ENCODE measurements at regions not wholly inside any gene's neighbourhood (a gene's known extent, or its start where the extent isn't known, plus 50 kb on each side); places are given as distances from the start of the nearest gene placed in this dataset.
"Not testable (repeated sequence)": the region's sequence is repeated elsewhere in the genome, so short reads cannot be mapped to it uniquely, and the experiment has no call there.

DNA sequence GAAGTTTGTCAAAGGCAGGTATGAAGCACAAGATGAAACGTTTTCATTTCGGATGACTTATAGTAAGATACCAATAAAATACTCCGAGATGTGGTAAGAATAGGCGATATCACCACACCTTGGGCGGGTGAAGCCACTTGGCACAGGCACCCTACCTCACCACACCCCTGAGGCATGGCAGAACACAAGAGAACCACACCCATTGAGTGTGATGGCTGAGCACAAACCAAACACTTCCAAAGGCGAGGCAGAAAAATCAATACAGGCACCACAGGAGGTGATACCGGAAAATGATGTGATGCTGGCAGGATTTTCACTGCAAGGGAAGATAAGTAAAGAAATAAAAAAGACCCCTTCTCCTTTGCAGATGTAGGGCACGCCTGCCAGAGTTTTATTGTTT is 332.9 kb upstream of the PRDM1 start:
- DNase-seq: no peak

DNA sequence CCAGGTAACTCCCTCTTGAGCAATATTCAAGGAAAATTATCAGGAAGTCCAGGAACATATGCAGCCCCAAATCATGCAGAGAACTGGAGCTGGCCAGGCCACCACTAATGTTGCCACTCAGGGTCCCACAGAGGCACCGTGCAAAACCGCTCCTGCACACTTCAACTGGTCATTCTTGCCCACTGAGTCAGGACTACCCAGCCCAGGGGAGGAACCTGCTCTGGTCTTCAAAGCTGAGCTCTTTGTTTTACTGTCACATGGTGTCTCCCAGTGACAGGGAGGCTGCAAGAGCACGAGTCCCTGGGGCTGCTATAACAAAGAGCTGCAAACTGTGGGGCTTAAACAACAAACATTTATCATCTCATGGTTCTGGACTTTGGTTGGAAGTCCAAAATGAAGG is 336.0 kb upstream of the PRDM1 start:
- no peak for DNase-seq

DNA sequence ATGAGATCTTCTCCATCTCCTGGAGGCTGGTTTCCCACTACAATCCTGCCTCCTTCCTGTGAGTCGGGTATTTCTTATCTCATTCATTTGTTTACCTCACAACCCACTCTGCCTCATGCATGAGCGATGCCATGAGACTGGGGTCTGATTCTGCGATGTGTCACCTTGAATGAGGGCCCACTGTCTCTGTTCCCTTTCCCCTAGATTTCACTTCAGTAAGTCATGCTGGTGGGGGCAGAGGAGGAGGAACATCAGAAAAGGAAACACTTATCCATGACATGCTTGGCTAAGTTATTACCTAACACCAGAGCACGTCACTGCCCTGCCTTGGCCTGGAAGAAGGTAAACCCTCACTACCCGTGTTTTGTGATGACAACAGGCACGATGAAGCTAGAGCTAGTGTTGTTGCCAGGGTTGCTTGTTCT is 337.4 kb upstream of the PRDM1 start:
- DNase-seq: no peak

DNA sequence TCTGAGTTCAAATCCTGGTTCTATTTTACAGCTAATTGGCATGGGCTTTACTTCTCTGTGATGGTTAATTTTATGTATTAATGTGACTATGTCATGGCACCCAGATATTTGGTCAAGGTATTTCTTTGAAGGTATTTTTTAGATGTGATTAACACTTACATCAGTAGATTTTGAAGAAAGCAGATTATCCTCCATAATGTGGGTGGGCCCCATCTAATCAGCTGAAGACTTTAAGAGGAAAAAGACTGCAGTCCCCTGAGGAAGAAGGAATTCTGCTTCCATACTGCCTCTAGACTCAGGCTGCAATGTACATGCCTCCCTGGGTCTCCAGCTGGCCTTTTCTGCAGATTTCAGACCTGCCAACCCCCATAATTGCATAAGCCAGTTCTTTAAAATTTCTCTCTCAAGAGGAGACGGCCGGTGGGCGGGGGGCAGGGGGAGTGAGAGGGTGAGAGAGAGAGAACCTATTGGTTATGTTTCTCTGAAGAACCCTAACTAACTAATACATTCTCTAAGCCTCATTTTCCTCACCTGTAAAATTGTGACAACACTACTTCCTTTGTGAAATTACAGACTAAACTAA is 338.2 kb upstream of the PRDM1 start:
- DNase-seq: no peak

DNA sequence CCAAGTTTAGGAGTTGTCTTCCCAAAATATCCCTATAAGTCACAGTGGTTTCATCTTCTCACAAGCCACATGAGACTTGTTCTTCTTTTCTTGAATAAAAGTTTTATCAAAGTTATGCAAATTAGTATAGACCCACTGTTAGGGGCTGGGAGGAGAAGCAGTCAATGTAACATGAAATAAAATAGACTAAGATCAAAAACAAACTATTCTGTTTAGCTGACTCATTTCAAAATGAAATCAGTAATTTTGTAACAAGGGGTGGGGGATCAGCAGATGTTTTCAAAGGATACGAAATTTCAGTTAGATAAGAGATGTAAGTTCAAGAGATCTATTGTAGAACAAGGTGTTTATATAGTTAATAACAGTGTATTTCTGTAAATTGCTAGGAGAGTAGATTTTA is 339.6 kb upstream of the PRDM1 start:
- DNase-seq: no peak

DNA sequence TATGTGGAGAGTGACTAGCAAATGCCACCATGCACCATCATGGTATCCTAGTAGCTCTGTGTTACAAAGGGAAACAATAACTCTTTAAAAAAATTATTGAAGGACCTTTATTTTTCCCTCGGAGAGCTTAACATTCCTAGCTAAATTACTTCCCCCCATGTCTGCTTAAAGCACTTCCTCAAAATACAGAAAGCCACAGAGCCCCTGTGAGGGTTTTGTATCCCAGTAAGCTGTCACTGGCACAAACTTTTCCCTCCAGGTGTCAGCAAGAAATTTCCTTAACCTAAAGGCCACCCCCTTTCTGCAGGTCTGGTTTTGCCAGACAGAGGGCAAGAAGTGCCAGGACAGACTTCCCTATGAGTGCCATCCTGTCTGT is 340.0 kb upstream of the PRDM1 start:
- DNase-seq: no peak

DNA sequence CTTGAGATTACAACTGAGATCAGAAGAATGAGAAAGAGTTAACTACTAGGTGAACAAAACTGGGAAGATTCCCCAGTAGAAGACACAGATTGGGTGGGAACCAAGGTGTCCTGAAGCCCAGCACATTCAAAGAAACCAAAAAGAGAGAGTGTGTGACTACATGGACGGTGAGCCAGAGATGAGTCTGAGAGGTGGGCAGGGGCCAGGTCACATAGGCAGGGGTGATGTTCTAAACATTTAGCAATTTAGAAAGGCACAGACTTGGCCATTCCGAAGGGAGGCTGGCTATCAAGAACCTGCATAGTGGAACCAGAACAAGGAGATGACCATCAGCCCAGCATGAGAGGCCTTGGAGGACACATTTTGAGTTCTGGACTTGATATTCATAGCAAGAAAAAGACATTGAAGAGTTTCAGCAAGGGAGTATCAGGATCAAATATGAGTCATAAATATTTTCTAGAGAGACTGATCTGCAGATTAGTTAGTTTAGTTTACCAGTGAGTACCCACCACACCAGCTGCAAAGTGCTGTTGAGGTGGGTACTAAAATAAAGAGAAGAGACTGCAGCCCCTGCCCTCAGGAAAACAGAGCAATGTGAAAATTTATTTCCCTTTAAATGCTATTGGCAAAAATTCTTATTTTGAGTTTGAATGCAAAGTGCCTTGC is 340.5 kb upstream of the PRDM1 start:
- DNase-seq: no peak

DNA sequence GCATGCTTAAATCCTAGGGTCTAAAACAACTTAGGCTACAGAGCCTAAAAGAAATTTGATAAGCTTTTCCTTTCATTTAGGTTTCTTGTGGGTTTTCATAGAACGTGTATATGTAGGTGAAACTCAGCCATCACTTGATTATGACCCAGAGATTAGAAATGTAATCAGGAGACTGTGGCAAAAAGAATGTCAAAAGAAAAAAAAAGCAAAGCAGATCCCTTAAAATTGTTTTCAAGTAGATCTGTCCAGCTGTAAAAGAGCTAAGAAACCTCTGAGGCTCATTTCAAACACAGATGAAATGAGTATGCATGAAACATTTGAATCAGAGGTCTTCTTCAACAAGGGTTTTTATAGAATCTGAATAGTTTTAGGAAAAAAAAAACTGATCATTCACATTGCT is 341.3 kb upstream of the PRDM1 start:
- DNase-seq: no peak

DNA sequence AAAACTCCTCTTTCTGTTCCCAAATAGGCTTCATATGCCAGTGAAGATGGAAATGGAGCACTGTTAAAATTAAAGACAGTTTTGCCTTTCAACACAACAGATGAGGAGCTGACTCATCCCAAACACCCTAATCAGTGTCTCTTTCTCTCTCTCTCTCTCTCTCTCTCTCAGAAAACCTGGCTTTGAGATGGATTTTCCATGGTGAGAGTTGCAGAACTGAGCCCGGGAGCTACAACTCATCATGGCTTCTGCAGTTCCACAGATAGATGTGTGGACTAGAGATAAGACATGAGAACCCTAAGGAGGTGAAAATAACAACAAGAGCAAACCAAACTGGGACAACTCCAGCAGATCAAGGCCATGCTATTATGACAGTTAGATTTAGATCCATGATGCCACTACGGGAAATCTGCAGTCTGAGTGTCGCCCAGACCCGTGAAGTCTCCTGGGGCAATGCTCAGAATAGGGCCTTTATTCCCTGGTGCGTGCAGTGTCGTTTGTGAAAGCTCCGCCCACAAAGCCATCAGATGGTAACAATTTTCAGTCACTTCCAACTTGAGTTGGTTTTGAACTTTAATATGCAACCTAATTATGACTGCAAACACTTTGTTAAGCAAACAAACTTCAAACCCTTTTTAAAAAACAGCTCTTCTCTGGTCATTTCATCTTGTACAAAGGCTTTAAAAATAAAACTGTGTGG is 338.2 kb upstream of the PREP start:
- DNase-seq: no peak

DNA sequence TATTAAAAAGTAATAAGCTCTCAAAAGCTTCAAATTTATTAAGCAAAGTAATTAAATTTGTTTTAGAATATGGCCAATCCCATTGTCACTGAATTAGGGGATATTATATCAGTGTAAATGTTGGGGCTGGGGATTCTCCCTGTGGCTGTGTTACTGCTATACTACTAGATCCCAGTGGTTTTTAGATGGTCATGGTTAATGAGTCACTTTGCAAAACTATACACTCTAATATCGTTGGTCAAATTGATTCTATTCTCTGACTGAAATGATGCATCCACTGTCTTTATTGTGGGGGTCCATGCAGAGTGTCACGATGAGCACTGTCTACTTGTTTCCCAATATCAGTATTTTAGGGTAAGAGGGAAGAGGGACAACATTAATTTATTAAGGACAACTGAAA is 336.9 kb upstream of the PREP start:
- DNase-seq: no peak

DNA sequence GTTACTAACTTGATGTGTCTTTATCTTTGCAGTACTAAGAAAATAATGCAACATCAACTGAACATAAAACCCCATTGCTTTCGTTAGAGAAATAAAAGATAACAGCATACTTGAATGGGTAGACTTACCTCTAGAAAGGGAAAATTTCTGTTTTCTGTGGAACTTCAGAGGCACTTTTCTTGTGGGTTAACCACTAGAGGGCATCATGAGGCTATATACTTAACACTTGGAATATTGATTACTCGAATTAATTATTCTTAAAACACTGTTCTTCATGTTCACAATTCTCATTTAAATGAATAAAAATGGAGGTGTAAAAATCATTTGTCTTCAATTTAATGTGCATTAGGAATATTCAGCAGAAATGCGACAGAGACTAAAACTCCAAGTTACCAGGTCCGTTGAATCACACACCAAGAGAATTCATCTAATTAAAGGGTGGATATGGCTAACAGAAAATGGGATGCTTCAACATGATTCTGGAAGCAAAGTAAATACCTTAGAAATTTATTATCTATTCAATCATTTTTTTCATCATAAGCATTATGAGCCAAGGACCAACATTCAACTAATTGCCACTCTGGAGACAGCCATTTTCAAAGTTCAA is 330.8 kb upstream of the PREP start:
- DNase-seq: no peak

DNA sequence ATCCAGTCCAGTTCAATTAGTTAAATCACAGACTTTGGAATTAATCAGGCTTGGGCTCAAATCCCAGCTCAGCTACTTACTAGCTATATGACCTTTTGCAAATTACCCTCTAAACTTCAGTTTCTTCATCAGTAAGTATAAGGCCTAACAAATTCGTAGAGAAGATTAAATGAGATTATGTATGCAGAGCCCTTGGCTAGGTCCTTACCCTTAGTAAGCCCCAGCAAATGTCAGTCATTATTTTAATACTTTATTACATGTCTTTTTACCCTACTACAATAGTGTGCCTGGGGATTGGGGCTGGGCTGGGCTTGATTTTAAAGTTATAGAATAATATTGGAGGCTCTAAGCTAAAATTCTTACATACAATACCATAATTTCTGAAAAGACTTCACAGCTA is 326.1 kb upstream of the PREP start:
- no peak for DNase-seq

DNA sequence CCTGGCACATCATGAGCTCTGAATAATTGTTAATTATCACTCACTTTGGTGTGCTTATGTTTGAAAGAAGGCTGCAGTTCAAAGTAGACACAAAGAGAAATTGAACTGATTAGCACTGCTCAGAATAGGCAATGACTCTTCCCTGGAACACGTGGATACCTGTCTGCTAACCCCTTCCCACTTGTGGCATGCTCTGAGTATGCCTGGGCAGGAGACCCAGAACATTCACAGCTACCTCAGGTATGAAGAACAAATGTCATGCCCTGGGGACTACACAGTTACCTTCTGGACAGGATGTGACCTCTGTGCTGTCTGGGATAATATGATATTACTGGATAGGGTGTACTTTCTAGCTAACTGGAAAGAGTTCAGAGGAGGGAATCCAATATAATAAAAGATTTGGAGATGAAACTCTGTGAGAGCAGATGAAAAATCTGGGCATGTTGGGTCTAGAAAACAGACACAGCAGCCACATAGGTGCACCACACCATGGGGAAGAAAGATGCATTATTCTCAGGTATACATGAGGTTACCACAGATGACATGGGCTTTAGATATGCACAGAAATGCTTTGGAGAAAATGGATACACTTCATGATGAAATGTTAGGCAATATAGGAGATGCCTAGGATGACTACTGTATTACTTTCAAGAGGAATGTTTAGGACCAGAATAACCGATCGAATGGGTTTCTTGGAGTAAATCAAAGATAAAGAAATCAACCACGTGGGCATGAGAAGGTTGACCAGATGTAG is 324.2 kb upstream of the PREP start:
- no peak for DNase-seq

DNA sequence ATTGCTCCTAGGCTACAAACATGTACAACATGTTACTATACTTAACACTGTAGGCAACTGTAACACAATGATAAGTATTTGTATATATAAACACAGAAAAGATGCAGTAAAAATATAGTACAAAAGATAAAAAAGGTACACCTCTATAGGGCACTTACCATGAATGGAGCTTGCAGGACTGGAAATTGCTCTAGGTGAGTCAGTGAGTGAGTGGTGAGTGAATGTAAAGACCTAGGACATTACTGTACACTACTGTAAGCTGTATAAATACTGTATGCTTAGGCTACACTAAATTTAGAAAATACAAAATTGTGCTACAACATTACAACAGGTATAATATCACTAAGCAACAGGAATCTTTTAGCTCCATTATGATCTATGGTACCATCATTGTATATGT is 312.0 kb upstream of the PREP start:
- DNase-seq: no peak

DNA sequence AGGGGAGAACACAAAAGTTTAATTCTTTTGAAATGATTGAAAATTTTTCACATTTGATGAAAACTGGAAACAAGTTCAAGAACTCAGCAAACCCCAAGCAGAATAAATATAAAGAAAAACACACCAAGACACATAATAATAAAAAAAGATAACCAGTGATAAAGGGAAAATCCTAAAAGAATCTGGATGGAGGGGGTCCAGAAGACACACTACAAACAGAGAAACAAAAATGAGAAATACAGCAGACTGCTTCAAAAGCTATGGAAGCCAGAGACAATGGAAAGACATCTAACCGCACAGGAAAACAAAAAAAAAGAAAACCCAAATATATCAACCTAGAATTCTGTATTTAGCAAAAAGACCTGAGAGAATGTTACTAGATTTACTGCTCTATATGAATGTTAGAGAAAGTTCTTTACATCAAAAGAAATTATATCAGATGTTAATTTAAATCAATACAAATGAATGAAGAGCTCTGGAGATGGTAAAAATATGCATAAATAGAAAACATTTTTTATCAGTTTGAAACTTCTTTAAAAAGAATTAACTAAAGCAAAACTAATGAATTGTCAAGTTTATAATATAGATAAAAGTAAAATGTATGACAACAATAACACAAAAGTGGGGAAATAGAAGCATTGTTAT is 310.7 kb upstream of the PREP start:
- DNase-seq: no peak

DNA sequence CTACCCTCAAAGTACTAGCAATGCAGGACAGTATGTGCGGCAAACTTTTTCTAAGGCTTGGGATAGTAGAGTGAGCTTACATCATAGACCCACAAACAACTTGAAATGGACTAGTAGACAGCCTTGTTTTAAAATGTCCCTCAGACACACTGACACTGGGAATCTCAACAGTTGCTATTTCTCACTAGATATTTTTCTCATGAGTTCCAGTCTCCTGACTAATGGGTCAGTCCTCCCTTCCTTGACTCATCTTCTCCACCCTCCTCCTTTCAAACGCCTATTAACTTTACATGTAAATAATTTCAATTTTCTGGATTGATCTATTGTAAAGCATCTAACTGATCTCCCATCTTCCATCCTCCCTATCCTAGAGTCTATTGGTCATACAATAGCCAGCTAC is 308.3 kb upstream of the PREP start:
- DNase-seq: no peak

DNA sequence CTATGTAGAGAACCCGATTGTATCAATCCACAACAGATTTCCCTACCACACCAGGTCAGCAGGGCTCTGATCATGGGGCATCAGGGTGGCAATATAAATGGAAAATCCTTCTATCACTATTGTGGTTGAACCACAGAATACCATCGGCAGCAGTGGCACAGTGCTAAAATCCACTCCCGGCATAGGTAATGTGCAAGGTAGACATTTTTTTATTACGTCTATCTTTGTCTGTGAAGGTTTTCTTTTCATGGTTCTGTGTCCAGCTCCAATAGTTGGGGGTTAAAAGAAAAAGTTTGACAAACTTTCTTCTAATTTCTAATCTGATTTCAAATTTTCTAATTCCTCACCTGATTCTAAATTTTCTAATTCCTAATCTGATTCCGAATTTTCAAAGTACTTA is 302.7 kb upstream of the PREP start:
- DNase-seq: no peak

DNA sequence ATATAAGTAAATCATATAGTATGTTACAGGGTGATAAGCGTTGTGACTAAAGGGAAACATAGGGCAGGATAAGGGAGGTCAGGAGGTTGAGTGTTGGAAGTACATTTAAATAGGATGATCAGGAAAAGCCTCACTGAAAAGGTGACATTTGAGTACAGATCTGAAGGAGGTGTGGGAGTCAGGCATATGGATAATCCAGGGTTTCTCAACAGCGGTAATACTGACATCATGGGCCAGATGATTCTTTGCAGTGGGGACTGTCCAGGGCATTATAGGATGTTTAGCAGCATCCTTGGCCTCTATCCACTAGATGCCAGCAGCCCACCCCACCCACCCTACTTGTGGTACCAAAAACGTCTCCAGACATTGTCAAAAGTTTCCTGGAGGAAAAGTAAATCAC is 292.6 kb upstream of the PREP start:
- DNase-seq: no peak

DNA sequence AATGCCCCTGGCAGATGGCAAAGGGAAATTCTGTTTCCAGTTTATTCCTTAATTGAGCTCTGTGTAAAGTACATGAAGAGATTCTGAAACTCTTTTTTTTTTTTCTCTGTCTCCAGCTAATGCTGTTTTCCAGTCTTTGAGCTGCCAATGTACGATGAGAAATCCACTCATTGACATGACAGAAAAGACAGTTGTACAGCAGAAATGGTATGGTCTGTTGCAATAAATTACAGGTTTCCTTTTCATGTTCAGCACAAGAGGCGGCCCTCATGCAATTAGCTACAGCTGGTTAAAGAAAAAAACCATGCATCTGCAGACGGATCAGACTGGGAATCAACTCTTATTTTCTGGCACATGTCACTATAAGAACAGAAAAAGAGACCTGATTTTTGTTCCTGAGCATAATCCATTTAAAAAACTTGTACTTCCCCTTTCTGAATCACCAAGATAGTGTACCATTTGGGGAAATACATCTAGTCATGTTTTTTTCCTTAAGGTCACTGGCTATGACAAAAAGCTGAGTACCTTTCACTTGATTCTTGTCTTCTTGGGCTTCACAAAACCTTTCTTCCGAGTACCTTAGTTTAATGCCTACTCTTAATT is 289.8 kb upstream of the PREP start:
- DNase-seq: no peak

DNA sequence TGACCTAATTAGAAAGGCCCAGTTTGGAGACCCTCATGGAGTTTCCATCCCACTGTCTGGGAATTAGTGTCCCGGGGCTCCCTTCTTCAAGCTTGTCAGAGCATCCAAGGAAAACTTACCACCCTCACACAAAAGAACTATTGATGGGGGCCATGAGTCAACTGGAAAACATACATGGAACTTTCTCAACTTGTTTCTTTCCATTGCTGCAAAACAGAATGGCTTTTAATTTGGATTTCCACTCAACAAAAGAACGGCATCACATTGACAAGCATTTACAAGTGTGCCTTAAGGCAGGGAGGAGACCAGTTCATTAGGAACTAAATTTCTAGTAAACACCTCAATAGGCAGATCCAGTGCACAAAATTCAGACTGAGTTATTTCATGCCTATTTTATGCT is 289.1 kb upstream of the PREP start:
- no peak for DNase-seq

DNA sequence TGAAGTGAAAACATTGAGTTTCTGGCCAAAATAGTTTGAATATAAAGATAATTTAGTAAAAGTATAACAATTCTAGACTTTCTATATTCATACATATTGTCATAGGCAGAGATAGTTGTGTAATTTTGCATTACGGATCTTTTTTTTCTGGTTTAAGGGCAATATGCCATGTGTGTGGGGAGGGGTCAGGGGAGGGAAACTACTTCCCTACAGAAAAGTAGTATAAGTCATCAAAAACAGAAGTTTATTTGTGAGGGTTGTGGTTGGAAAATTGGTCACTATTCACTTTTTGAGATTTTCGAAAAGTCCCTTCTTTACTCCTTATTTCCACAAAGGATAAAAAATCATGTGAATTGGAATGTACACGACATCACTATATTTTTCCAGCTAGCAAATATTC is 288.2 kb upstream of the PREP start:
- no peak for DNase-seq

DNA sequence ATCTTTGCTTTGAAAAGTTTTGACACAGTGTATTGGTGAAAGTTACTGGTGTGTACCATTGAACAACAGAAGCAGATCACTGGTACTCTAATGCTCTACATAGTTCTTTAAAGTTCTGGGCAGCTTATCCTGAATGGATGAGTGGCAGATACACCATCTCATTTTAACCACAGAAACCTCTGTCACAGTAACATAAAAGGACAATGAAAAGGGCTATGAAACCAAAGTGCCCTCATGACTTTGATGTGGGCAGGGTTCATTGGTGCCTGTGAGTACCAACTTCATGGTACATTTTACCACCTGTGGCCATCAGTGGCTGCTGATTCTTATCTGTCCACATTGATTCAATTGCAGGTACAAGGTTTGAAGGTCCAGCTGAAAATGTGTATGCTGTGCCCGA is 285.7 kb upstream of the PREP start:
- DNase-seq: no peak

DNA sequence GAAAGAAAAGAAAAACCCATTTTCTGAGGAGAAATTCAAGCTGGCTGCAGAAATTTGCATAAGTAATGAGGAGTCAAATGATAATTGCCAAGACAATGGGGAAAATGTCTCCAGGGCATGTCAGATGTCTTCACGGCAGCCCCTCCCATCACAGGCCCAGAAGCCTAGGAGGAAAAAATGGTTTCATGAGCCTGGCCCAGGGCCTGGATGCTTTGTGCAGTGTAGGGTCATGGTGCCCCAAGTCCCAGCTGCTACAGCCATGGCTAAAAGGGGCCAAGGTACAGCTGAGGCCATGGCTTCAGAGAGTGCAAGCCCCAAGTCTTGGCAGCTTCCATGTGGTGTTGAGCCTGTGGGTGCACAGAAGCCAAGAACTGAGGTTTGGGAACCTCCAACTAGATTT is 283.9 kb upstream of the PREP start:
- DNase-seq: not testable (repeated sequence)

Measured in SHP77 (cell line).